Adipose tissue (tissue), 3 donors: ENCODE measurements at regions not wholly inside any gene's neighbourhood (a gene's known extent, or its start where the extent isn't known, plus 50 kb on each side); places are given as distances from the start of the nearest gene placed in this dataset.

Experiments used
- H3K27ac ChIP-seq: one replicate; pipeline ENCODE4 v1.5.1; 2013; ENCODE audit warnings: low read depth, low read length
- WGBS, 3 donors: extraction: QIAGEN DNeasy Blood & Tissue Kit; methylation state at CpG; one replicate each; pipeline ENCODE4 v1.1.7; 2013; 5-methylcytosine and 5-hydroxymethylcytosine counted together
- donor health status: healthy with polysubstance abuse.
- donor health status: Bipolar disorder and iron deficiency.
- donor health status: healthy.

- 62 to 77% (median 67%) methylated on average over 22 of the region's 22 CpGs for WGBS, 3 donors
- no peak overlapping the region for H3K27ac ChIP-seq
Observed at GRCh38 chr6:169851641-169852503, 100.5 kb downstream of the ERMARD start.

DNA sequence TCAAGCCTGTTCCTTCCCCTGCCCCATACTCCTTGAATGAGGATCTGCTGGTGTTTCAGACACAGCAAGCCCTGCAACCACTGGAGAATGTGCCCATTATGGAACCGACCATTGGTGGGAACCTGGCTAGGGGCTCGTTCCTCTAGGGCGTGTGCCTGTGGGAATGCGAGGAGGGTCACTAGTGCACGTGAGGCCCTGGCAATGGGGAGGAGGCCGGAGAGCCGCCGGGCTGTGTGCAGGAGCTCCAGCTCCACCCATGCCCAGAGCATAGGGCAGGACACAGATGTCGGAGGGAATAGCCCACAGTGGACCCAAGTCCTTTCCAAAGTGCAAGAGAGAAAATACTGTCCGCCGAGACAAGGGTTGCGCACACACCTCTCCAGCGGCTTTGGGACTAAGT is 99.3 kb downstream of the ERMARD start:
- 91 to 94% (median 91%) methylated on average over 13 of the region's 13 CpGs for WGBS, 3 donors
- H3K27ac ChIP-seq = no peak overlapping the region

GRCh38 chr6:169850154-169850553 is 98.7 kb downstream of the ERMARD start:
- H3K27ac ChIP-seq = no peak overlapping the region
- WGBS, 3 donors = 85 to 90% (median 90%) methylated on average over 10 of the region's 10 CpGs

DNA sequence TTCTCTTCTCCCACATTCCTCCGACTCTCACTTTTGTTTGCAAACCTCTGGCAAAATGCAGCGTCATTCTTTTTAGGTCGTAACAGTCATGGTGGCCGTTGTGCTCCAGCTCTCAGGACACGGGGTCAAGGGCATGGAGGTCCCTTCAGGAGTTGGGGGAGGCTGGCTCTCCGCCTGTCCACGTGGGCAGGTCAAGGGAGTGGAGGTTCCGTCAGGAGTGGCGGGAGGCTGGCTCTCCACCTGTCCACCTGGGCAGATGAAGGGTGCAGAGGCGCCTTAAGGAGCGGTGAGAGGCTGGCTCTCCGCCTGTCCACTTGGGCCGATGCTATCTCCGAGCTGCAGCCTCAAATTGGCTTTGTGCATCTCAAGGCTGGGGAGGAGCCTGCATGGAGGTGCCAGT is 98.0 kb downstream of the ERMARD start:
- no peak overlapping the region for H3K27ac ChIP-seq
- 88 to 89% (median 88%) methylated on average over 14 of the region's 14 CpGs for WGBS, 3 donors

DNA sequence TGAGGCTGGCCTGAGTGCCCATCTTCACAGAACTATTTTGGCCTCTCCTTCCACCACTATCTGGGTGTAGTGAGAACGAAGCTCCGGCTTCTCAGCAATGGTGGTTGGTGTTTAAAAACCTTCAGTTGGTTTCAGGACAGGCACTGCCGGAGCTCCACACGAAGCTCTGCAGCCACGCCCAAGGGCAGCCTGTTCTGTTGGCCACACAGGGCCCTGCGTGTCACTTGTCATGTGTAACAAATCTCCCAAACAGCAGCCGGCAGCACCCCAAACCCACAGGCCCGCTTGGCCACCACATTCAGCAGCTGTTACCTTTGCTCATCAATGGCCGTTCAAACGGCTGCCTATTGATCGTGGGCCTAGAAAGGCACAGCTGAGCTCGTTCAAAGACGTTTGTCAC is 97.5 kb downstream of the ERMARD start:
- WGBS, 3 donors = 88 to 93% (median 90%) methylated on average over 13 of the region's 13 CpGs
- H3K27ac ChIP-seq = no peak overlapping the region

GRCh38 chr6:169847901-169848311 is 96.5 kb downstream of the ERMARD start:
- WGBS, 3 donors = 81 to 88% (median 87%) methylated on average over 8 of the region's 8 CpGs
- no peak overlapping the region for H3K27ac ChIP-seq

DNA sequence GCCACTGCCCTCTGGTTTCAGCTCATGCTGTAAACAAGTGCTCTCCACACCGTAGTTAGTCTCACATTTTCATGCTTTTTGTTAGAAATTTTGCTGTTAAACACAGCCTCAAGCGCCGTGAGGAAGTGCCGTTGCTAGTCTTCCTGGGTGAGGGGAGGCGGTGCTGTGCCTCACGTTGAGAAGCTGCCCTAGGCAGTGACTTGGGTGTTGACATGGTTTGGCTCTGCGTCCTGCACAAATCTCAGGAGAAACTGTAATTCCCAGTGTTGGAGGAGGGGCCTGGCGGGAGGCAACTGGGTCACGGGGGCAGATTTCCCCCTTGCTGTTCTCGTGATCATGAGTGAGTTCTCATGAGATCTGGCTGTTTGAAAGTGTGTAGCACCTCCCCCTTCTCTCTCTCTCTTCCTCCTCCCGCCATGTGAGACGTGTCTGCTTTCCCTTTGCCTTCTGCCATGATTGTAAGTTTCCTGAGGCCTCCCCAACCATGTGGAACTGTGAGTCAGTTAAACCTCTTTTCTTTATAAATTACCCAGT is 95.8 kb downstream of the ERMARD start:
- 65 to 79% (median 69%) methylated on average over 12 of the region's 12 CpGs for WGBS, 3 donors
- no peak overlapping the region for H3K27ac ChIP-seq

GRCh38 chr6:169846286-169847056 is 95.0 kb downstream of the ERMARD start:
- H3K27ac ChIP-seq = no peak overlapping the region
- 83 to 92% (median 90%) methylated on average over 17 of the region's 17 CpGs for WGBS, 3 donors

DNA sequence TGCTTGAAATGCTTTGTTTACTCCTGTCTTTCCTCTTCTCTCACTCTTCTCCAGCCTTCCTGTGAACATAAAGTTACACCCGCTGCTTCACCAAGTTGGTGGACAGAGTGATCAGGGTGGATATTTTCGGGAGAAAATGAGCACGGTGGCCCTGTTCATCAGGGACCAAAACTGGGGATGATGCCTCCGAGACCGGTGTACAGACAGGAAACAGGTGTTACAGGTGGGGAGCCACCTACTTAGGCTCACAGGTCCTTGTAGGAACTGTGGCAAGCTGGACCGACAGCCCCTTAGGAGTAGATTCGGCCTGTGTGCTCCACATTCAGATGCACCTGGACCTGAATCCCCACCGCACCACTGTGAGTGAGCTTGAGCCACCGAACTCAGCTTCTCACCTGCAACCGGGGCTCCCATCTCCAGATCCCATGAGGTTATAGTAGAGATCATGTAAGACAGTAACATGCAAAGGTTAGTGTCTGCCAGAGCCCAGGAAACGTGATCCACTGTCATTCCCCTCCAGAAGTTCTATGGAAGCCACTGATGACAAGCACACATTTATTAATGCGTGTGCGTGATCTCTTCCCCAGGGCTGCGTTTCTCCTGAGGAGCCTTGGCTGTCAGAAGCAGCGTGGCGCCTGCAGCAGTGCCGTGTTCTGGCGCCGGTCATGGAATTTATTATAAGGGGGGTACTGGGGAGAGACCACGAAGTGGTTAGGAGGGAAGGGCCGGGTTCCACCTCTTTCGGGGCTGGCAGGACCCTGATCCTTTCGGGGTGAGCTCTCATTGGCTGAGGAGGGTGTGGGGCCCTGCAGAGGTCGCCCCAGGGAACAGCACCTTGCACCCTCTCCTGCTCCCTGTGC is 94.2 kb downstream of the ERMARD start:
- H3K27ac ChIP-seq = no peak overlapping the region
- 85 to 89% (median 87%) methylated on average over 24 of the region's 24 CpGs for WGBS, 3 donors

DNA sequence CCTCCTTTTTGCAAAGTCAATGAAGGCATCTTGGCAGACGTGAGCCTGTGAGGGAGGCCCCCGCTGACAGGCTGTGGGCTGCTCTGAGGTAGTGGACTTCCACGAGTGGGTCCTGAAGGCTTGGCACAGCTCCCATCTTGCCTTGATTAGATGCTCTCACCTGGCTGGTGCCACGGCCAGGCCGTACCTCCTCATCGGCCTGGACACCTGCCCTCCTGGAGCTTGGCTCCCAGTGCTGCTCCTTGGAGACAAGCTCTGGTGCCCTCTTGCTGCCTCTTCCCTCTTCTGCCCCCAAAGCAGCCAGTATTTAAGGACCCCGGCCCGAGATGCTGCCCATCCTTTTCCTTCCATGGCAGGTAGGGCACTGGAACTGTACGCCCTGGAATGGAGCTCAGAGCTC is 93.5 kb downstream of the ERMARD start:
- 64 to 81% (median 78%) methylated on average over 9 of the region's 9 CpGs for WGBS, 3 donors

GRCh38 chr6:169843991-169844390 is 92.6 kb downstream of the ERMARD start:
- 48 to 65% (median 64%) methylated on average over 6 of the region's 6 CpGs for WGBS, 3 donors
- no peak overlapping the region for H3K27ac ChIP-seq

More for the DNA sequence above, 93.5 kb downstream of the ERMARD start:
- H3K27ac ChIP-seq = no peak overlapping the region

DNA sequence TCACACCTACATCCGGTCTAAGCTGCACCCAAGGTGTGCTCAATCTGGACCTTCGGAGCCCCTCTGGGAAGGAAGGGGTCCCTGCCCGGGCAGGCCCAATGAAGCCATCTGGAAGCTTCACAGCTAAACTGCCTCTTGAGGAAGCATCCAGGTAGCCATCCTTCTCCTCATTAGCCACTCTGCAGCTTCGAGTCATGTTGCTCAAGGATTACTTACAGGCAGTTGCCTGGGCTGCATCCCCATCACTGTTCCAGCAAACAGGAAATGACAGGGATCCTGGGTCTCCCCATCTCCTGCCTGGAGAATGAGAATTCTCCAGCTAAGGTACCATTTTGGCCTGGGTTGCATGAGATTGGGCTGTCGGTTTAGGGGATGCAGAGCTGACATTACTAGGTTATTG is 91.7 kb downstream of the ERMARD start:
- WGBS, 3 donors = 83 to 89% (median 87%) methylated on average over 5 of the region's 5 CpGs
- no peak overlapping the region for H3K27ac ChIP-seq

GRCh38 chr6:169841907-169842606 is 90.6 kb downstream of the ERMARD start:
- WGBS, 3 donors = 81 to 85% (median 83%) methylated on average over 13 of the region's 13 CpGs
- no peak overlapping the region for H3K27ac ChIP-seq

DNA sequence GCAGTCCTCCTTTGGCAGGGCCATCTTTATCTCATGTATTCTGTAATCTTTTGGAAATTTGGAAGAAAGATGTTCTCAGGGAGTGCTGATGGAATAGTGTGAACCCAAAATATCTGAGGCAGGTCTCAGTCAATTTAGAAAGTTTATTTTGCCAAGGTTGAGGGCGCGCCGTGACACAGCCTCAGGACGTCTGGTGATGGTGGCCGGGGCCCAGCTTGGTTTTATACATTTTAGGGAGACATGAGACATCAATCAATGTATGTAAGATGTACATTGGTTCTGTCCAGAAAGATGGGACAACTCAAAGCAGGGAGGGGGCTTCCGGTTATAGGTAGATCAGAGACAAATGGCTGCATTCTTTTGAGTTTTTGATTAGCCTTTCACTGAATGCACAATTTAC is 89.8 kb downstream of the ERMARD start:
- WGBS, 3 donors = 94 to 98% (median 95%) methylated on average over 6 of the region's 6 CpGs
- no peak overlapping the region for H3K27ac ChIP-seq

DNA sequence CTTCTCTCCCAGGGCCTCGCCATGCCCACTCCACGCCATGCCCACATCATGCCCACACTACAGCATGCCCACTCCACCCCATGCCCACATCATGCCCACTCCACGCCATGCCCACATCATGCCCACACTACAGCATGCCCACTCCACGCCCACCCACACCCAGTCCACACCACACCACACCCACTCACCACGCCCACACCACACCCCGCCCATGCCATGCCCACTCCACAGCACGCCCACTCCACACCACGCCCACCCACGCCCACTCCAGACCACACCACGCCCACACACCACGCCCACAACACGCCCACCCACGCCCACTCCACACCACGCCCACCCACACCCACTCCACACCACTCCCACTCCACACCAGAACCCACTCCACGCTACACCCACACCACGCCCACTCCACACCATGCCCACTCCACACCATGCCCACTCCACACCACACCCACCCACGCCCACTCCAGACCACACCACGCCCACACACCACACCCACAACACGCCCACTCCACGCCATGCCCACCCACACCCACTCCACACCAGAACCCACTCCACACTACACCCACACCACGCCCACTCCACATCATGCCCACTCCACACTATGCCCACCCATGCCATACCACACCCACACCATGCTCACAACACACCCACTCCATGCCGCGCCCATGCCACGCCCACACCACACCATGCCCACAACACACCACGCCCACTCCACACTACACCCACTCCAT is 88.6 kb downstream of the ERMARD start:
- 76 to 95% (median 95%) methylated on average over 22 to 25 of the region's 25 CpGs for WGBS, 3 donors
- H3K27ac ChIP-seq = no peak overlapping the region

DNA sequence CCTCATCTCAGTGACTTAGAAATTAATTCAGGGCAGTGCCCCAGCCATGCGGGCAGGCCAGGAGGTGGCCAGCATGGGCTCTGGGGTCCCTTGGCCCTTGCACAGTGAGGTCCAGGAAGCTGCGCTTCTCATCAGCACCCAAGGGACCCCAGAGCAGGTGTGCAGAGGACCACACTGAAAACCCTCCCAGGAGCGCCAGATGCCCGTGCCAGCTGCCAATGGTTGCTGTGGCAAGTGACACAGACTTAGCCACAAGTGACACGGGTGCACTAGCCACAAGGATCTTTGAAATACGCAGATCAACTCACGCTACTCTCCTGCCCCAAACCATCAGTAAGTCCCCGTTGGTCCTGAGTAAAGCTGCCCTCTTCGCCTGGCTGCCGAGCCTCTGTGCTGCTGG is 88.1 kb downstream of the ERMARD start:
- 92 to 95% (median 92%) methylated on average over 10 of the region's 10 CpGs for WGBS, 3 donors
- H3K27ac ChIP-seq = no peak overlapping the region

GRCh38 chr6:169839029-169839481 is 87.6 kb downstream of the ERMARD start:
- H3K27ac ChIP-seq = no peak overlapping the region
- WGBS, 3 donors = 89 to 93% (median 93%) methylated on average over 27 of the region's 27 CpGs
